ENCODE measurements at regions not wholly inside any gene's neighbourhood (a gene's known extent, or its start where the extent isn't known, plus 50 kb on each side); places are given as distances from the start of the nearest gene placed in this dataset.

- no peak overlapping the region for H3K27ac ChIP-seq
- TF ChIP-seq ZFX (IDR thresholded peaks at IDR 0.05) (no peak), CTCF (conservative IDR thresholded peaks at IDR 0.05) (peak; percentile 84)
Measured at GRCh38 chr4:181143250-181143854, 1099.8 kb upstream of the TENM3 start.

GRCh38 chr4:181146051-181146450, 1097.2 kb upstream of the TENM3 start:
- no peak overlapping the region for H3K27ac ChIP-seq
- TF ChIP-seq CTCF (conservative IDR thresholded peaks at IDR 0.05) (no peak), ZFX (IDR thresholded peaks at IDR 0.05) (no peak)

- H3K27ac ChIP-seq: no peak overlapping the region
- TF ChIP-seq CTCF (conservative IDR thresholded peaks at IDR 0.05): no peak
Measured at GRCh38 chr4:181147416-181147951, 1095.7 kb upstream of the TENM3 start.

- H3K27ac ChIP-seq: no peak overlapping the region
- TF ChIP-seq CTCF (conservative IDR thresholded peaks at IDR 0.05) (no peak), ZFX (IDR thresholded peaks at IDR 0.05) (no peak)
Measured at GRCh38 chr4:181148470-181148869, 1094.7 kb upstream of the TENM3 start.

GRCh38 chr4:181150191-181150590, 1093.0 kb upstream of the TENM3 start:
- TF ChIP-seq CTCF (conservative IDR thresholded peaks at IDR 0.05): no peak
- no peak for TF ChIP-seq ZFX (IDR thresholded peaks at IDR 0.05)

GRCh38 chr4:181151856-181152255, 1091.3 kb upstream of the TENM3 start:
- TF ChIP-seq ZFX (IDR thresholded peaks at IDR 0.05): no peak
- TF ChIP-seq CTCF (conservative IDR thresholded peaks at IDR 0.05): no peak
- H3K27ac ChIP-seq: no peak overlapping the region

More at GRCh38 chr4:181150191-181150590, 1093.0 kb upstream of the TENM3 start:
- no peak overlapping the region for H3K27ac ChIP-seq

- TF ChIP-seq CTCF (conservative IDR thresholded peaks at IDR 0.05): no peak
- TF ChIP-seq ZFX (IDR thresholded peaks at IDR 0.05): no peak
- H3K27ac ChIP-seq: no peak overlapping the region
Measured at GRCh38 chr4:181157647-181158046, 1085.6 kb upstream of the TENM3 start.

All from C4-2B (cell line).